ENCODE measurements at regions not wholly inside any gene's neighbourhood (a gene's known extent, or its start where the extent isn't known, plus 50 kb on each side); places are given as distances from the start of the nearest gene placed in this dataset.

GRCh38 chr13:65265988-65266387 is 1964.1 kb downstream of the PCDH9 start:
- TF ChIP-seq POLR2AphosphoS5 (IDR thresholded peaks at IDR 0.05; ENCODE audit: borderline replicate concordance, low read depth, low read length) (no peak), EZH2 (IDR thresholded peaks at IDR 0.05) (no peak)
